ENCODE measurements at regions not wholly inside any gene's neighbourhood (a gene's known extent, or its start where the extent isn't known, plus 50 kb on each side); places are given as distances from the start of the nearest gene placed in this dataset.

DNA sequence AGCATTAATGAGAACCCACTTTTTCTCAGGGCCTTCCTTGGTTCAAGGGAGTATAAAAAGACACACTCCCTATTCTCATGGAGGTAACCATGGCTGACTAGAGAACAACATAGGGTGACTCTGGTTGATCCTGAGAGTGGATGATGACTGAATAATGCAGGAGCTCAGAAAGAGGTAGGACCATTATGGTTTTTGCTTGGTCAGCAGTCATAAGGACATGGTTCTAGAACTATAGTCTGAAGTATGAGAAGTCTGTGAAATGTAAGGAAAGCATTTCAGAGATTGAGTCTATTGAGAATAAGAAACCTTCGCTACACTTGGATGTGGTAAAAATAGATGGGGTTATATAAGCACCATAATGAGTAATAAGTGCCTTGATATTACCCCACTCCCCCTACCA lies 184.1 kb upstream of the GPR149 start:
- Histone ChIP-seq H3K9me3 (no peaks in the 10 kb centered on the region), H3K4me3 (replicated peaks in 1 of 3) (no peak overlapping the region), H3K27me3 (no peaks in the 10 kb centered on the region), H3K4me1 (no peaks in the 10 kb centered on the region), H3K27ac (no peak overlapping the region), H3K36me3 (no peaks in the 10 kb centered on the region)
- intact Hi-C loops (cut with DNase I): no loop called here
- TF ChIP-seq, protein P1, sequence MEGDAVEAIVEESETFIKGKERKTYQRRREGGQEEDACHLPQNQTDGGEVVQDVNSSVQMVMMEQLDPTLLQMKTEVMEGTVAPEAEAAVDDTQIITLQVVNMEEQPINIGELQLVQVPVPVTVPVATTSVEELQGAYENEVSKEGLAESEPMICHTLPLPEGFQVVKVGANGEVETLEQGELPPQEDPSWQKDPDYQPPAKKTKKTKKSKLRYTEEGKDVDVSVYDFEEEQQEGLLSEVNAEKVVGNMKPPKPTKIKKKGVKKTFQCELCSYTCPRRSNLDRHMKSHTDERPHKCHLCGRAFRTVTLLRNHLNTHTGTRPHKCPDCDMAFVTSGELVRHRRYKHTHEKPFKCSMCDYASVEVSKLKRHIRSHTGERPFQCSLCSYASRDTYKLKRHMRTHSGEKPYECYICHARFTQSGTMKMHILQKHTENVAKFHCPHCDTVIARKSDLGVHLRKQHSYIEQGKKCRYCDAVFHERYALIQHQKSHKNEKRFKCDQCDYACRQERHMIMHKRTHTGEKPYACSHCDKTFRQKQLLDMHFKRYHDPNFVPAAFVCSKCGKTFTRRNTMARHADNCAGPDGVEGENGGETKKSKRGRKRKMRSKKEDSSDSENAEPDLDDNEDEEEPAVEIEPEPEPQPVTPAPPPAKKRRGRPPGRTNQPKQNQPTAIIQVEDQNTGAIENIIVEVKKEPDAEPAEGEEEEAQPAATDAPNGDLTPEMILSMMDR (IDR thresholded peaks at IDR 0.05): no peak
- TF ChIP-seq POLR2A (IDR thresholded peaks at IDR 0.05): no peak
- WGBS, 2 donors: 75 to 78% methylated on average over 1 of the region's 1 CpG
- no peak for DNase-seq

DNA sequence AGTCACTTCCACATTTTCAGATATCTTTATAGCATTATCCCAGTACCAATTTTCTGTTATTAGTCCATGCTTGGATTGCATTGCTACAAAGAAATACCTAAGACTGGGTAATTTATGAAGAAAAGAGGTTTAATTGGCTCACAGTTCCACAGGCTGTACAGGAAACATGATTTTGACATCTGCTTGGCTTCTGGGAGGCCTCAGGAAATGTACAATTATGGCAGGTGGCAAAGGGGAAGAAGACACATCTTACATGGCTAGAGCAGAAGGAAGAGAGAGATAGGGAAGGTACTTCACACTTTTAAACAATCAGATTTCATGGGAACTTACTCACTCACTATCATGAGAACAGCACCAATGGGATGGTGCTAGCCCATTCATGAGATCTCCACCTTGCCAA lies 172.3 kb upstream of the GPR149 start:
- TF ChIP-seq POLR2A (IDR thresholded peaks at IDR 0.05): no peak
- no peaks in the 10 kb centered on the region for H3K36me3 ChIP-seq
- H3K27me3 ChIP-seq: no peaks in the 10 kb centered on the region
- no peaks in the 10 kb centered on the region for H3K4me1 ChIP-seq
- no peak overlapping the region for H3K27ac ChIP-seq
- intact Hi-C loops (cut with DNase I): no loop called here
- no peaks in the 10 kb centered on the region for H3K9me3 ChIP-seq
- no peak overlapping the region for H3K4me3 ChIP-seq (replicated peaks in 1 of 3)
- no peak for DNase-seq

DNA sequence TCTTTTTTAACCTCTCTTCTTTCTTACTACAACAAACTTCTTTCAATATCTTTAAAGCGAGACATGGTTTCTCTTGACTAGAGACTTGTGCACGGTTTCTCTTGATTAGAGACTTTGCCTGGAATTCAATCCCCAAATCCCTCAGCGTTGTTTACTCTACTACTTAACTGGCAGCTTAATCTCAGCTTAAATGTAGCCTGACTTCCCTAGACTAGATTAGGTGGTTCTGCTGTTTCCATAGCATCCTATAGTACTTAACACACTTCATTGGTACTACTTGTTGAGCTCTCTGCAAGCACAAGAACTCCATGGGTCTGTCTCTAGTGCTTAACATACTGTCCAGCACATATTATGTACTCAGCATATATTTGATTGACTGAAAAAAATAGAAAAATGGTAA lies 168.2 kb upstream of the GPR149 start:
- Histone ChIP-seq H3K9me3 (no peaks in the 10 kb centered on the region), H3K4me1 (no peaks in the 10 kb centered on the region), H3K4me3 (replicated peaks in 1 of 3) (no peak overlapping the region), H3K27me3 (no peaks in the 10 kb centered on the region), H3K27ac (no peak overlapping the region), H3K36me3 (no peaks in the 10 kb centered on the region)
- TF ChIP-seq POLR2A (IDR thresholded peaks at IDR 0.05): no peak
- TF ChIP-seq, protein P1 (IDR thresholded peaks at IDR 0.05): no peak
- DNase-seq: no peak
- WGBS, 2 donors: 50 to 54% methylated on average over 3 of the region's 3 CpGs
- intact Hi-C loops (cut with DNase I): no loop called here

DNA sequence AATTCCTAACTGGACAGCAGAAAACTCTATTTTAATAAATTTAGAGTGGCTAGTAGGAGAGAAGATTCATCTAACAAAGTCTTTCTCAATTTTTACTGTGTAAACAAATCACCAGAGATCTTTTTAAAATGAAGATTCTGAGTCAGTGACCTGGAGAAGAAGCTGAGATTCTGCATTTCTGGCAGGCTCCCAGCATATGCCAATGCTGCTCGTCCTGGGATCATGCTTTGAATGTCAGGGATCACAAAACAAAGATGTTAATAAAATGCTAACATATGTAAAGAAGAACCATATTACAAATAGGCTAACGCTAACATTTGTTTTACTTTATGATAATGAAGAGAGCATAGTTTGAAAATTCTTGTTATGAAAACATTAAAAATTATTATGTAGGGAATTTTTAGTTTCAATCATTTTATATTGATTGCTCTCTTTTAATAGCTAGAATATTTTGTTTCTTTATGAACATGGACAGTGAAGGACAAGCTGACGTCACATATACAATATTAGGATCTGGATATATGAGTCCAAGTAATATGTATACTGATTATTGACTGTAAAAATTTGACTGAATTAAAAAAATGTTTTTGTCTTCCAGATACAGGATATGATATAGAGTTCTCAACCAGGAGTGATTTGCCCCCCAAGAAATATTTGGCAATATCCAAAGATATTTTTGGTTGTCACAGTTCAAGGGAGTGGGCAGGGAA lies 160.8 kb upstream of the GPR149 start:
- H3K4me1 ChIP-seq: no peaks in the 10 kb centered on the region
- no peak overlapping the region for H3K4me3 ChIP-seq (replicated peaks in 1 of 3)
- DNase-seq: no peak
- no peak overlapping the region for H3K27ac ChIP-seq
- intact Hi-C loops (cut with DNase I): no loop called here
- TF ChIP-seq POLR2A (IDR thresholded peaks at IDR 0.05): no peak
- TF ChIP-seq, protein P1 (IDR thresholded peaks at IDR 0.05): no peak
- no peaks in the 10 kb centered on the region for H3K27me3 ChIP-seq
- H3K9me3 ChIP-seq: no peaks in the 10 kb centered on the region
- WGBS, 2 donors: 73 to 78% methylated on average over 3 of the region's 3 CpGs
- H3K36me3 ChIP-seq: no peaks in the 10 kb centered on the region

DNA sequence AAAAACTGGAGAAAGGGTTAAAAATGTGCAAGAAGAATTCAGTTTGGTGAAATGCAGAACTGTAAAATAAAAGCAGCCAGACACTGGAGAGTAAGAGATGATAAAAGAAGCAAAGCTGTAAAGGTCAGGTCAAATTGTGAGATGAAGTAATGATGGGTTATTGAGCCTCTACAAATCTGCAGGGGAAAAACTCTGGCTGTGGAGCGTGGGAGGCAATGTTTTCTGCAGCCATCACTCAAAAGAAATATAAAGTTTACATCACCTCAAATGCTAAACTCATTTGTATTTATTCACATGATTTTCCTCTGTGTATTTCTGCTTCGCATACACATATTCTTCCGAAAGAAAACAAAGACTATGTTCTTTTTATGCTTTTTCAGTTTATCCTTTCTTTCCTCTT lies 158.8 kb upstream of the GPR149 start:
- Histone ChIP-seq H3K4me1 (no peaks in the 10 kb centered on the region), H3K27me3 (no peaks in the 10 kb centered on the region), H3K27ac (no peak overlapping the region), H3K36me3 (no peaks in the 10 kb centered on the region), H3K9me3 (no peaks in the 10 kb centered on the region), H3K4me3 (replicated peaks in 1 of 3) (no peak overlapping the region)
- DNase-seq: no peak
- 86 to 88% methylated on average over 3 of the region's 3 CpGs for WGBS, 2 donors
- TF ChIP-seq, protein P1 (IDR thresholded peaks at IDR 0.05): no peak
- no peak for TF ChIP-seq POLR2A (IDR thresholded peaks at IDR 0.05)
- intact Hi-C loops (cut with DNase I): no loop called here

DNA sequence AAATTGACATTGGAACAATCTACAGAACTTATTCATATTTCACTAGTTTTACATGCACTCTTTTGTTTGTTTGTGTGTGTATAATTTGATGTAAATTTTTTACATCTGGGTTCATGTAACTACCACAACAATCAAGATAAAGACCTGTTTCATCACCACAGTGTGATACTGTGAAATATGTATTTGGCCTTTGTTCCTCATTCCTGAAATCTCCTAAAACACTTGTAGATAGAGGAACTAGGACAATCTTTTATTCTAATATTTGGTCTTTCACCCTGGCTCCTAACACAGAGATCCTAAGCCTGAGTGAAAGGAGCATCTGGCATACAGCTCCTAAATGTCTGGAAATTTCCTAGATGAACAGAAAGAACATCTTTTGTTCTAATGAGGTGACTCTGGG lies 155.0 kb upstream of the GPR149 start:
- TF ChIP-seq, protein P1 (IDR thresholded peaks at IDR 0.05): no peak
- no peak for TF ChIP-seq POLR2A (IDR thresholded peaks at IDR 0.05)
- Histone ChIP-seq H3K4me1 (no peaks in the 10 kb centered on the region), H3K36me3 (no peaks in the 10 kb centered on the region), H3K9me3 (no peaks in the 10 kb centered on the region), H3K27ac (no peak overlapping the region), H3K27me3 (no peaks in the 10 kb centered on the region), H3K4me3 (replicated peaks in 1 of 3) (no peak overlapping the region)
- intact Hi-C loops (cut with DNase I): no loop called here
- no peak for DNase-seq

Measured in thyroid gland (tissue), 4 donors.